ENCODE measurements at regions not wholly inside any gene's neighbourhood (a gene's known extent, or its start where the extent isn't known, plus 50 kb on each side); places are given as distances from the start of the nearest gene placed in this dataset.

DNA sequence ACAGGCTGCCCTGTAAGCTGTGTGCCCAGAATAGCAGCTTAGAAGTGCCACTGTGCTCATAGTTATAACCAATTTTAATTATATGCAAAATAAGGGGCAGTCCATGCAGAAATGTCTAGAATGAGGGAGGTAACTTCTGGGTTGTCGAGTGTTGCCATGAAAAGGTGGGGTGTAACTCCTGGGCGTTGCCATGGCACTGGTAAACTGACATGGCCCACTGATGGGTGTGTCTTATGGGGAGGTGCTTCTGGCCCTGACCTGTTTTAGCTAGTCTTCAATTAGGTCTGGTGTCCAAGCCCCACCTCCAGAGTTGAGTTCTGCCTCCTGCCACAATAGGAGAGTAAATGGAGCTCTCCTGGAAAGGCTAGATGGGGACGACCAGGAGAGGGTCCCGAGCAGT is 120.6 kb downstream of the SALL1 start:
- TF ChIP-seq, protein P1, sequence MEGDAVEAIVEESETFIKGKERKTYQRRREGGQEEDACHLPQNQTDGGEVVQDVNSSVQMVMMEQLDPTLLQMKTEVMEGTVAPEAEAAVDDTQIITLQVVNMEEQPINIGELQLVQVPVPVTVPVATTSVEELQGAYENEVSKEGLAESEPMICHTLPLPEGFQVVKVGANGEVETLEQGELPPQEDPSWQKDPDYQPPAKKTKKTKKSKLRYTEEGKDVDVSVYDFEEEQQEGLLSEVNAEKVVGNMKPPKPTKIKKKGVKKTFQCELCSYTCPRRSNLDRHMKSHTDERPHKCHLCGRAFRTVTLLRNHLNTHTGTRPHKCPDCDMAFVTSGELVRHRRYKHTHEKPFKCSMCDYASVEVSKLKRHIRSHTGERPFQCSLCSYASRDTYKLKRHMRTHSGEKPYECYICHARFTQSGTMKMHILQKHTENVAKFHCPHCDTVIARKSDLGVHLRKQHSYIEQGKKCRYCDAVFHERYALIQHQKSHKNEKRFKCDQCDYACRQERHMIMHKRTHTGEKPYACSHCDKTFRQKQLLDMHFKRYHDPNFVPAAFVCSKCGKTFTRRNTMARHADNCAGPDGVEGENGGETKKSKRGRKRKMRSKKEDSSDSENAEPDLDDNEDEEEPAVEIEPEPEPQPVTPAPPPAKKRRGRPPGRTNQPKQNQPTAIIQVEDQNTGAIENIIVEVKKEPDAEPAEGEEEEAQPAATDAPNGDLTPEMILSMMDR (IDR thresholded peaks at IDR 0.05) = no peak
- ATAC-seq (no peak), DNase-seq (no peak)
- no peak overlapping the region for H3K4me3 ChIP-seq (ENCODE audit: low read length)
- no peak overlapping the region for H3K27ac Mint-ChIP-seq
- H3K27me3 ChIP-seq (ENCODE audit: control insufficient read depth, insufficient read depth, low read length) = no peaks in the 10 kb centered on the region
- H3K9me3 ChIP-seq (ENCODE audit: control insufficient read depth, insufficient read depth, low read length) = no peaks in the 10 kb centered on the region
- H3K9me3 Mint-ChIP-seq = no peaks in the 10 kb centered on the region
- 55% methylated on average over 4 of the region's 4 CpGs for WGBS (ENCODE audit: insufficient coverage)
- intact Hi-C loops (cut with micrococcal nuclease) = no loop called here
- H3K4me1 Mint-ChIP-seq = no peaks in the 10 kb centered on the region
- no peaks in the 10 kb centered on the region for H3K36me3 ChIP-seq (ENCODE audit: control insufficient read depth, insufficient read depth, low read length)
- H3K4me1 ChIP-seq (ENCODE audit: control insufficient read depth, insufficient read depth, low read length) = no peaks in the 10 kb centered on the region
- H3K4me3 Mint-ChIP-seq = no peak overlapping the region
- H3K27me3 Mint-ChIP-seq (ENCODE audit: low read depth in 2 of 2) = peaks cover 0 to 7% of the 10 kb centered on the region in 2 donors
- H3K27ac ChIP-seq (ENCODE audit: low read length) = no peak overlapping the region
- H3K36me3 Mint-ChIP-seq = no peaks in the 10 kb centered on the region

DNA sequence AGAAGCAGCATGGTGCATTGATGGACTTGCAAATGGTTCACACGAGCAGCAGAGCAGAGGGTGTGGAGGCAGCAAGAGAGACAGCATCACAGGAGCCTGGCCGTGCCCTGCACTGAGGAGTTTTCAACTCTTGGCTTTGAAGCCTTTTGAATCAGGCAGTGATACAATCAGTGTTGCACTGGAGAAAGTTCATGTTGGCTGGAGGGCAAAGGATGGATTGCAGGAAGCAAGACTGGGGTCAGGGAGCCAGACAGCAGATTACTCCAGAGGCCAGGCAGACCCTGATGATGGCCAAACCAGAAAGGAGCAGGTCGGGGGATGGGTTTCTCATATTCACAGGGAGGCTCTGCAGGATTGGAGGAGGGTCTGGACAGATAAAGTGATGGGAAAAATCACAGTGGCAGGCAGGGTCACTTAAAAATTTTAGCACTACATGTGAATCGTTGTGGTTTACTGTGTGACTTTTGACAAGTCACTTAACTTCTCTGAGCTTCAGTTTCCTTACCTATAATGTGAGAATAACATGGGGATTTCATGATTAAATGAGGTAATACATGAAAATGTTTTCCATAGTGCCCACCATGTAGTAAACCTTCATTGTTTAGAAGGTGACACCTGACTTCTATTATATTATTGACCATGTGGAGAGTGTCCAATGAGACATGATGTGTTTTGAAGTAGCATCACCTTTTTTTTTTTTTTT is 125.3 kb downstream of the SALL1 start:
- WGBS (ENCODE audit: insufficient coverage) = 54% methylated on average over 4 of the region's 4 CpGs

GRCh38 chr16:51024703-51025102 is 126.4 kb downstream of the SALL1 start:
- no peaks in the 10 kb centered on the region for H3K9me3 ChIP-seq (ENCODE audit: control insufficient read depth, insufficient read depth, low read length)
- Mint-ChIP-seq H3K4me3 (no peak overlapping the region), H3K27ac (no peak overlapping the region), H3K27me3 (ENCODE audit: low read depth in 2 of 2) (peaks cover 10 to 13% of the 10 kb centered on the region in 2 donors), H3K4me1 (no peaks in the 10 kb centered on the region), H3K36me3 (no peaks in the 10 kb centered on the region), H3K9me3 (no peaks in the 10 kb centered on the region)
- TF ChIP-seq, protein P1 (IDR thresholded peaks at IDR 0.05) = no peak
- H3K4me1 ChIP-seq (ENCODE audit: control insufficient read depth, insufficient read depth, low read length) = no peaks in the 10 kb centered on the region
- H3K36me3 ChIP-seq (ENCODE audit: control insufficient read depth, insufficient read depth, low read length) = no peaks in the 10 kb centered on the region
- WGBS (ENCODE audit: insufficient coverage) = 59% methylated on average over 6 of the region's 6 CpGs
- H3K27me3 ChIP-seq (ENCODE audit: control insufficient read depth, insufficient read depth, low read length) = no peaks in the 10 kb centered on the region
- no peak overlapping the region for H3K27ac ChIP-seq (ENCODE audit: low read length)
- DNase-seq = no peak
- intact Hi-C loops (cut with micrococcal nuclease) = no loop called here
- H3K4me3 ChIP-seq (ENCODE audit: low read length) = no peak overlapping the region
- ATAC-seq = no peak

More for the DNA sequence above, 125.3 kb downstream of the SALL1 start:
- no peaks in the 10 kb centered on the region for H3K4me1 Mint-ChIP-seq
- H3K4me3 Mint-ChIP-seq = no peak overlapping the region
- Histone ChIP-seq H3K27me3 (ENCODE audit: control insufficient read depth, insufficient read depth, low read length) (no peaks in the 10 kb centered on the region), H3K4me1 (ENCODE audit: control insufficient read depth, insufficient read depth, low read length) (no peaks in the 10 kb centered on the region), H3K4me3 (ENCODE audit: low read length) (no peak overlapping the region), H3K36me3 (ENCODE audit: control insufficient read depth, insufficient read depth, low read length) (no peaks in the 10 kb centered on the region), H3K27ac (ENCODE audit: low read length) (no peak overlapping the region), H3K9me3 (ENCODE audit: control insufficient read depth, insufficient read depth, low read length) (no peaks in the 10 kb centered on the region)
- H3K9me3 Mint-ChIP-seq = no peaks in the 10 kb centered on the region
- no peaks in the 10 kb centered on the region for H3K36me3 Mint-ChIP-seq
- peaks cover 10 to 13% of the 10 kb centered on the region in 2 donors for H3K27me3 Mint-ChIP-seq (ENCODE audit: low read depth in 2 of 2)
- ATAC-seq (no peak), DNase-seq (no peak)
- TF ChIP-seq, protein P1 (IDR thresholded peaks at IDR 0.05) = no peak
- intact Hi-C loops (cut with micrococcal nuclease) = no loop called here
- no peak overlapping the region for H3K27ac Mint-ChIP-seq

DNA sequence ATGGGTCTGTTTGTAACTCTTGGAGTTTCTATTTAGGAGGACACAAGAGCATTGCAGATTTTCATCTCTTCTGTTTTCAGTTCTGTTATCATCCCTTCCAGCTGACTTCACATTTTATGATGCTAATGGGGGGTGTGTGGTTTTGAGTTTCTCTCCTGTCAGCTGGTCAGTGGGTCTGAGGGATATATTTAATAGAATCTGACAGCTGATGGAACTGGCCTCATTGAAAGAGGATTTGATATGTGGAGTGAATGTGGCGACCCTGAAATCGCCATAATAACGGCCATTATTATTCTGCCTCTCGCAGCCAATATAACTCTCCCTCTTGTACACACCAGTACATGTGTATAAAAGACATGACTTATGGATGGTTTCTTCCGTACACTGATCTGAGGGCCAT is 128.1 kb downstream of the SALL1 start:
- H3K4me3 ChIP-seq (ENCODE audit: low read length) = no peak overlapping the region
- no peak overlapping the region for H3K4me3 Mint-ChIP-seq
- no peaks in the 10 kb centered on the region for H3K36me3 Mint-ChIP-seq
- TF ChIP-seq, protein P1 (IDR thresholded peaks at IDR 0.05) = no peak
- ATAC-seq = no peak
- H3K27ac ChIP-seq (ENCODE audit: low read length) = no peak overlapping the region
- no peaks in the 10 kb centered on the region for H3K4me1 Mint-ChIP-seq
- no peak for DNase-seq
- intact Hi-C loops (cut with micrococcal nuclease) = no loop called here
- H3K27me3 Mint-ChIP-seq (ENCODE audit: low read depth in 2 of 2) = peaks cover 10 to 13% of the 10 kb centered on the region in 2 donors
- H3K4me1 ChIP-seq (ENCODE audit: control insufficient read depth, insufficient read depth, low read length) = no peaks in the 10 kb centered on the region
- H3K9me3 ChIP-seq (ENCODE audit: control insufficient read depth, insufficient read depth, low read length) = no peaks in the 10 kb centered on the region
- no peaks in the 10 kb centered on the region for H3K27me3 ChIP-seq (ENCODE audit: control insufficient read depth, insufficient read depth, low read length)
- H3K9me3 Mint-ChIP-seq = no peaks in the 10 kb centered on the region
- H3K36me3 ChIP-seq (ENCODE audit: control insufficient read depth, insufficient read depth, low read length) = no peaks in the 10 kb centered on the region
- no peak overlapping the region for H3K27ac Mint-ChIP-seq
- 75% methylated on average over 2 of the region's 5 CpGs for WGBS (ENCODE audit: insufficient coverage)
